ENCODE measurements at regions not wholly inside any gene's neighbourhood (a gene's known extent, or its start where the extent isn't known, plus 50 kb on each side); places are given as distances from the start of the nearest gene placed in this dataset.

DNA sequence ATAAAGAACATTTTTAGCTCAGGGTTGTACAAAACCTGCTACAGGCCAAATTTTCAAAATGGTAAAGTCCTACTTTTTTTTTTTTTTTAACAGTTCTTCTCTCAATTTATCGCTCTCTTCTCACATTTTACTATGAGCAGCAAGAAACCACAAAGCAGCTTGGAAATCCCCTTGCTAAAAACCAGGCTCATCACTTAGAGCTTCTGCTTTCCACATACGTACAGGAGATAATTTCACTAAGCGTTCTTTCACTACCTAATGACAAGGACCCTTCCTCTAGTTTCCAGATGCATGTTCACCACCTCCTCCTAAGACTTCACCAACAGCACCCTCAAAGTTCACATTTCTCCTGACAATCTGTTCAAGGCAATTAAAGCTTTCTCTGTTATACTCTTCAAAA is 294.9 kb upstream of the CYRIA start:
- Histone ChIP-seq H3K79me2 (no peaks in the 10 kb centered on the region), H2AFZ (no peak overlapping the region), H3K9me3 (ENCODE audit: control insufficient read depth, low read length) (no peaks in the 10 kb centered on the region), H3K9ac (no peak overlapping the region), H3K27me3 (ENCODE audit: control insufficient read depth, insufficient read depth, low read length) (no peaks in the 10 kb centered on the region), H3K4me1 (no peaks in the 10 kb centered on the region), H3K4me2 (ENCODE audit: low read length) (no peak overlapping the region), H3K4me3 (ENCODE audit: low read depth, low read length) (no peak overlapping the region), H3K27ac (no peak overlapping the region), H3K36me3 (ENCODE audit: control insufficient read depth, insufficient read depth, low read length) (no peaks in the 10 kb centered on the region)
- TF ChIP-seq, protein P1, sequence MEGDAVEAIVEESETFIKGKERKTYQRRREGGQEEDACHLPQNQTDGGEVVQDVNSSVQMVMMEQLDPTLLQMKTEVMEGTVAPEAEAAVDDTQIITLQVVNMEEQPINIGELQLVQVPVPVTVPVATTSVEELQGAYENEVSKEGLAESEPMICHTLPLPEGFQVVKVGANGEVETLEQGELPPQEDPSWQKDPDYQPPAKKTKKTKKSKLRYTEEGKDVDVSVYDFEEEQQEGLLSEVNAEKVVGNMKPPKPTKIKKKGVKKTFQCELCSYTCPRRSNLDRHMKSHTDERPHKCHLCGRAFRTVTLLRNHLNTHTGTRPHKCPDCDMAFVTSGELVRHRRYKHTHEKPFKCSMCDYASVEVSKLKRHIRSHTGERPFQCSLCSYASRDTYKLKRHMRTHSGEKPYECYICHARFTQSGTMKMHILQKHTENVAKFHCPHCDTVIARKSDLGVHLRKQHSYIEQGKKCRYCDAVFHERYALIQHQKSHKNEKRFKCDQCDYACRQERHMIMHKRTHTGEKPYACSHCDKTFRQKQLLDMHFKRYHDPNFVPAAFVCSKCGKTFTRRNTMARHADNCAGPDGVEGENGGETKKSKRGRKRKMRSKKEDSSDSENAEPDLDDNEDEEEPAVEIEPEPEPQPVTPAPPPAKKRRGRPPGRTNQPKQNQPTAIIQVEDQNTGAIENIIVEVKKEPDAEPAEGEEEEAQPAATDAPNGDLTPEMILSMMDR (IDR thresholded peaks at IDR 0.05) = no peak

DNA sequence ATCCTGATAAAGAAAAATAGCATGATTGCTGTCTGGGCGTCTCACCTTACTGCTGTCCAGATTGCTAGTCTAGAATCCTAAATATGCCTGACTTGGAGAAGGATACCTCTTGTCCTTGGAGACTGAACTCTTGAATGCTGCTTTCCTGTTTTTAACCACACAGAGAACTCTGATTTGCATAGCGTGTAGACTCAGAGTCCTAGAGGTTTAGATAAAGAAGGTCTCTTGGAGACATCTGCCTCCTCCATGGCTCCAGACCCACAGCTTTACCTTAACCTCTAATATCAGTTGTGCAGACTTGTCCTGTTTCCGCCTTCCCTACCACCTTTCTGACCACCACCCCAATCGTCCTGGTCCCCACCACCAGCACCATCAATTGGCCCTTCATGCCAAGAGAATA is 292.6 kb upstream of the CYRIA start:
- H3K27ac ChIP-seq = no peak overlapping the region
- H3K4me2 ChIP-seq (ENCODE audit: low read length) = no peak overlapping the region
- TF ChIP-seq, protein P1 (IDR thresholded peaks at IDR 0.05) = no peak
- H3K27me3 ChIP-seq (ENCODE audit: control insufficient read depth, insufficient read depth, low read length) = no peaks in the 10 kb centered on the region
- H2AFZ ChIP-seq = no peak overlapping the region
- no peaks in the 10 kb centered on the region for H3K36me3 ChIP-seq (ENCODE audit: control insufficient read depth, insufficient read depth, low read length)
- no peak overlapping the region for H3K9ac ChIP-seq
- H3K4me1 ChIP-seq = no peaks in the 10 kb centered on the region
- H3K79me2 ChIP-seq = no peaks in the 10 kb centered on the region
- H3K9me3 ChIP-seq (ENCODE audit: control insufficient read depth, low read length) = no peaks in the 10 kb centered on the region
- H3K4me3 ChIP-seq (ENCODE audit: low read depth, low read length) = no peak overlapping the region

- no peak overlapping the region for H3K4me3 ChIP-seq (ENCODE audit: low read depth, low read length)
- no peaks in the 10 kb centered on the region for H3K36me3 ChIP-seq (ENCODE audit: control insufficient read depth, insufficient read depth, low read length)
- TF ChIP-seq, protein P1 (IDR thresholded peaks at IDR 0.05) = no peak
- no peaks in the 10 kb centered on the region for H3K4me1 ChIP-seq
- no peak overlapping the region for H3K9ac ChIP-seq
- no peak overlapping the region for H3K27ac ChIP-seq
- H3K27me3 ChIP-seq (ENCODE audit: control insufficient read depth, insufficient read depth, low read length) = no peaks in the 10 kb centered on the region
- no peaks in the 10 kb centered on the region for H3K9me3 ChIP-seq (ENCODE audit: control insufficient read depth, low read length)
- no peaks in the 10 kb centered on the region for H3K79me2 ChIP-seq
- H2AFZ ChIP-seq = no peak overlapping the region
- no peak overlapping the region for H3K4me2 ChIP-seq (ENCODE audit: low read length)
Observed at GRCh38 chr2:16952805-16953204, 287.2 kb upstream of the CYRIA start.

- Histone ChIP-seq H3K4me1 (no peaks in the 10 kb centered on the region), H3K9me3 (ENCODE audit: control insufficient read depth, low read length) (no peaks in the 10 kb centered on the region), H3K9ac (no peak overlapping the region), H3K4me3 (ENCODE audit: low read depth, low read length) (no peak overlapping the region), H2AFZ (no peak overlapping the region), H3K79me2 (no peaks in the 10 kb centered on the region), H3K36me3 (ENCODE audit: control insufficient read depth, insufficient read depth, low read length) (no peaks in the 10 kb centered on the region), H3K27ac (no peak overlapping the region), H3K4me2 (ENCODE audit: low read length) (no peak overlapping the region), H3K27me3 (ENCODE audit: control insufficient read depth, insufficient read depth, low read length) (no peaks in the 10 kb centered on the region)
- TF ChIP-seq, protein P1 (IDR thresholded peaks at IDR 0.05) = no peak
Observed at GRCh38 chr2:16952368-16952767, 286.7 kb upstream of the CYRIA start.

DNA sequence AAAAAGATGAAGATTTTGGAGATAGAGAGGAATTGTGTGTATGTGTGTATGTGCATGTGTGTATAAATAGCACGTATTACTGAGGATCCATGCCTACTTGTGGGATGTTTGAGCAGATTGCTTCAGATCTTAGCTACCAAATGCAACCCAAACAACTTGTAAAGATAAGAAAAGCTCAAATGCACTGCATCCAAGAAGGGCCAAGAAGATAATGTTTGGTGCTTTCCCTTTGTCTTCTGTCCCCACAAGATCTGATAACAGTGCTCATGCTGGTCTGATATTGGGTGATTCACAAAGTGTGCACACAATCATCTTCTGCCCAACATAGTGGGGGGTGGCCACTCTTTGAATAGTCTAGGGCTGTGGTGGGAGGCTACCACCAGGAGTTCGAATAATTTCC is 284.8 kb upstream of the CYRIA start:
- no peaks in the 10 kb centered on the region for H3K9me3 ChIP-seq (ENCODE audit: control insufficient read depth, low read length)
- TF ChIP-seq, protein P1 (IDR thresholded peaks at IDR 0.05) = no peak
- no peaks in the 10 kb centered on the region for H3K79me2 ChIP-seq
- H3K9ac ChIP-seq = no peak overlapping the region
- no peak overlapping the region for H3K4me3 ChIP-seq (ENCODE audit: low read depth, low read length)
- H3K4me1 ChIP-seq = no peaks in the 10 kb centered on the region
- H3K36me3 ChIP-seq (ENCODE audit: control insufficient read depth, insufficient read depth, low read length) = no peaks in the 10 kb centered on the region
- no peaks in the 10 kb centered on the region for H3K27me3 ChIP-seq (ENCODE audit: control insufficient read depth, insufficient read depth, low read length)
- no peak overlapping the region for H3K27ac ChIP-seq
- no peak overlapping the region for H3K4me2 ChIP-seq (ENCODE audit: low read length)
- no peak overlapping the region for H2AFZ ChIP-seq

Measured in parathyroid adenoma (tissue), 2 donors.